HepG2 (cell line): ENCODE measurements at regions not wholly inside any gene's neighbourhood (a gene's known extent, or its start where the extent isn't known, plus 50 kb on each side); places are given as distances from the start of the nearest gene placed in this dataset.

Experiments used
- ATF1 ChIP-seq: IDR thresholded peaks from 2 replicates; pipeline ENCODE4 v1.6.1; 2016; ENCODE audit warnings: mild to moderate bottlenecking, control low read depth
- CBX2 ChIP-seq, 2 experiments: fragments of 200-600 bp in 1 of 2; sonication (generic); formaldehyde crosslinking in 1 of 2; IDR thresholded peaks; 2 replicates each; pipeline versions ENCODE4 v1.7.0 to v1.8.1; 2018 to 2022; ENCODE audit warnings: low read depth in 2 of 2, low read length in 1 of 2, mild to moderate bottlenecking in 1 of 2, missing genetic modification reagents in 1 of 2
- FOSL1 ChIP-seq: sonication (generic); formaldehyde crosslinking; IDR thresholded peaks from 2 replicates; pipeline ENCODE4 v1.9.0; 2021; ENCODE audit warnings: missing genetic modification reagents, borderline replicate concordance
- GABPA ChIP-seq, 2 experiments: IDR thresholded peaks; 2 replicates each; pipeline ENCODE4 v1.6.1; 2011 to 2016; ENCODE audit warnings: low read depth in 2 of 2, low read length in 1 of 2, missing biosample characterization in 1 of 2, missing genetic modification characterization in 1 of 2
- JUN ChIP-seq: sonication (generic); formaldehyde crosslinking; IDR thresholded peaks from 2 replicates; pipeline ENCODE4 v1.4.0; 2020; ENCODE audit warnings: mild to moderate bottlenecking, missing genetic modification reagents
- POLR2A ChIP-seq, 2 experiments: IDR thresholded peaks; 2 replicates each; pipeline ENCODE4 v1.6.1; 2011; ENCODE audit warnings: low read depth in 2 of 2, low read length in 2 of 2, mild to moderate bottlenecking in 1 of 2, moderate library complexity in 1 of 2; ENCODE audit not compliant: insufficient read depth in 1 of 2
- XRCC5 ChIP-seq: fragments of 200-400 bp; formaldehyde crosslinking; optimal IDR thresholded peaks from 2 replicates; pipeline ENCODE3; 2017; ENCODE audit warnings: mild to moderate bottlenecking, low read length
- ZNF296 ChIP-seq: sonication (generic); formaldehyde crosslinking; conservative IDR thresholded peaks from 2 replicates; pipeline ENCODE4 v1.5.0; 2020; ENCODE audit warnings: mild to moderate bottlenecking, missing genetic modification reagents
- TF ChIP-seq, protein P1 (sequence below): sonication (generic); formaldehyde crosslinking; IDR thresholded peaks from 2 replicates; pipeline ENCODE4 v1.5.0; 2020; ENCODE audit warnings: mild to moderate bottlenecking, missing genetic modification reagents, moderate library complexity
- TF ChIP-seq, protein P2 (sequence below): sonication (generic); formaldehyde crosslinking; IDR thresholded peaks from 2 replicates; pipeline ENCODE4 v1.4.0; 2020; ENCODE audit warnings: missing genetic modification reagents

DNA sequence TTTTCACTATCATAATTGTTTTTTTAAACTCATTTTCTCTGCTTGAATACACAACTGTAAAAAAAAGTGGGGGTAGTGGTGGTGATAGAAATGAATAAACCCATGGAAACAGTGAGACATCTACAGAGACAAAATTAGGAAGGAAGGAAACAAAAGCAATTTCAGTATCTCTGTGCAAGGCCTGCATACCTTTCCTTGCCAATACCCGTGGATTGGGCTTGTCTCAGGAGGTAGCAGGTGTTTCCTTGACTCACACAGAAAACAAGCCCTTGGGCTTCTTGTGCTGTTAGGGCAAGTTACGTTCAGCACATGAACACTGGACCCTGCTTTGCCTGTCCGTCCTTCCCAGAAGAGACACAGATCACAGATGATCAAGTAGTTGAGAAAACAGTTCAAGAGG is 372.2 kb downstream of the ZSWIM6 start:
- TF ChIP-seq, protein P1, sequence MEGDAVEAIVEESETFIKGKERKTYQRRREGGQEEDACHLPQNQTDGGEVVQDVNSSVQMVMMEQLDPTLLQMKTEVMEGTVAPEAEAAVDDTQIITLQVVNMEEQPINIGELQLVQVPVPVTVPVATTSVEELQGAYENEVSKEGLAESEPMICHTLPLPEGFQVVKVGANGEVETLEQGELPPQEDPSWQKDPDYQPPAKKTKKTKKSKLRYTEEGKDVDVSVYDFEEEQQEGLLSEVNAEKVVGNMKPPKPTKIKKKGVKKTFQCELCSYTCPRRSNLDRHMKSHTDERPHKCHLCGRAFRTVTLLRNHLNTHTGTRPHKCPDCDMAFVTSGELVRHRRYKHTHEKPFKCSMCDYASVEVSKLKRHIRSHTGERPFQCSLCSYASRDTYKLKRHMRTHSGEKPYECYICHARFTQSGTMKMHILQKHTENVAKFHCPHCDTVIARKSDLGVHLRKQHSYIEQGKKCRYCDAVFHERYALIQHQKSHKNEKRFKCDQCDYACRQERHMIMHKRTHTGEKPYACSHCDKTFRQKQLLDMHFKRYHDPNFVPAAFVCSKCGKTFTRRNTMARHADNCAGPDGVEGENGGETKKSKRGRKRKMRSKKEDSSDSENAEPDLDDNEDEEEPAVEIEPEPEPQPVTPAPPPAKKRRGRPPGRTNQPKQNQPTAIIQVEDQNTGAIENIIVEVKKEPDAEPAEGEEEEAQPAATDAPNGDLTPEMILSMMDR, result no peak
- TF ChIP-seq XRCC5, result no peak
- no peak for TF ChIP-seq JUN
- TF ChIP-seq, protein P2, sequence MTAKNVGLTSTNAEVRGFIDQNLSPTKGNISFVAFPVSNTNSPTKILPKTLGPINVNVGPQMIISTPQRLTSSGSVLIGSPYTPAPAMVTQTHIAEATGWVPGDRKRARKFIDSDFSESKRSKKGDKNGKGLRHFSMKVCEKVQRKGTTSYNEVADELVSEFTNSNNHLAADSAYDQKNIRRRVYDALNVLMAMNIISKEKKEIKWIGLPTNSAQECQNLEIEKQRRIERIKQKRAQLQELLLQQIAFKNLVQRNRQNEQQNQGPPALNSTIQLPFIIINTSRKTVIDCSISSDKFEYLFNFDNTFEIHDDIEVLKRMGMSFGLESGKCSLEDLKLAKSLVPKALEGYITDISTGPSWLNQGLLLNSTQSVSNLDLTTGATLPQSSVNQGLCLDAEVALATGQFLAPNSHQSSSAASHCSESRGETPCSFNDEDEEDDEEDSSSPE (CRISPR knock-in tag), result no peak
- no peak for TF ChIP-seq GABPA (IDR thresholded peaks at IDR 0.05; ENCODE audit: low read depth, low read length)
- TF ChIP-seq GABPA (CRISPR knock-in tag; IDR thresholded peaks at IDR 0.05; ENCODE audit: low read depth), result no peak
- no peak for TF ChIP-seq FOSL1 (CRISPR knock-in tag)
- TF ChIP-seq ZNF296 (CRISPR knock-in tag), result no peak
- no peak for TF ChIP-seq CBX2 (IDR thresholded peaks at IDR 0.05; ENCODE audit: low read depth, low read length)
- TF ChIP-seq CBX2 (CRISPR knock-in tag; IDR thresholded peaks at IDR 0.05; ENCODE audit: low read depth), result no peak
- TF ChIP-seq ATF1, result no peak
- no peak for TF ChIP-seq POLR2A (IDR thresholded peaks at IDR 0.05; ENCODE audit: insufficient read depth in 1 of 2, low read depth in 2 of 2, low read length in 2 of 2)
